HG03457 (cell line): ENCODE measurements at regions not wholly inside any gene's neighbourhood (a gene's known extent, or its start where the extent isn't known, plus 50 kb on each side); places are given as distances from the start of the nearest gene placed in this dataset.
"Not testable (repeated sequence)": the region's sequence is repeated elsewhere in the genome, so short reads cannot be mapped to it uniquely, and the experiment has no call there.

Experiments
- ATAC-seq: cut with Tn5 transposase; IDR thresholded peaks from one replicate; pipeline ENCODE4 v1.9.1; 2021; ENCODE audit warnings: moderate number of reproducible peaks; ENCODE audit not compliant: unreplicated experiment

DNA sequence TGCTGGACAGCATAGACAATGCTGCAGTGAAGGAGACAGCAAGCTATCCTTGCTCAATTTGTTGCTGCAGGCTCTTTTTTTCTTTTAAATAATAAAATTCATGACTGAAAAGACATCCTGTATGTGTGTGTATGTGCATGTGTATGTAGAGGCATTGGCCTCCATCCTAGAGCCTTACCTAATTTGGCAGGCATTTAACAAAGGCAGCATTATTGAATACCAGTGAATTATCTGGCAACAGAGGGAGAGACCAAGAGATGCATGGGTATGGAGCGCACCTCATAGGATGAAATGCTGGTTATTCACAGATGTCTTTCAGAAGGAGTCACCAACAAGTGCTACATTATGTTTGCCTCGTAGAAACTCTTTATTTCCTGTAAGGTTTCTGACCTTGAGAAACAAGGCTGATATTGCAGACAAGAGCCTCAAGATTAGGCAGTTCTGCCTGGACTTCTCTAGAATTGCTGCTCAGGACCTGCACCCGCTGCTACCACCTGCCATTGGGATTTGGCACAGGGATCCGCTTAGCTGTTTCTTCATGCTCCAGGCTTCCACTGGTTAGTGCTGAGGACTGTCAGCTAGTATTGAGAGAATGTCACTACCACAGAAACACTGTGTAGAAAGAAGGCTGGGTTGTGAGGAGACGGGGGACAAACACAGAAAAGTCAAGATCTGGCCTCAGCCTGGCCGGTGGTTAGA lies 247.7 kb upstream of the RFX3 start:
- no peak for ATAC-seq

DNA sequence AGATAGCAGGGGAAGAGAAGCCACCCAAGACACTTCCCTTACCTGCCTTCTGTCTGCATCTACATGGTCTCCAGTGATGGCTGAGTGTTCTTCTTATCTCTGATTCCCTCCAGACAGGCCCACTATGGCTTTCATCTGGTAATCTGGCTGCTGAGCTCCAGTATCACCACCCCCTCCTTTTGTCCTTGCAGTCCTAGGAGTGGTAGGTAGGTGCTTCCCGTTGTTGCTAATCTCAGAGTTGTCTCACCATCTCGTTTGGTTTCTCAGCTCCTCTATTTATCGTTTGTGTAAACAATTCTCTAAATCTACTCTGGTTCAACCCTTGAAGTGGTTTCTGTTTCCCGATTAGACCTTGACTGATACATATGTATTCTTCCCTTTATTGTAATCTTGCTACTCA lies 243.8 kb upstream of the RFX3 start:
- ATAC-seq, result no peak

DNA sequence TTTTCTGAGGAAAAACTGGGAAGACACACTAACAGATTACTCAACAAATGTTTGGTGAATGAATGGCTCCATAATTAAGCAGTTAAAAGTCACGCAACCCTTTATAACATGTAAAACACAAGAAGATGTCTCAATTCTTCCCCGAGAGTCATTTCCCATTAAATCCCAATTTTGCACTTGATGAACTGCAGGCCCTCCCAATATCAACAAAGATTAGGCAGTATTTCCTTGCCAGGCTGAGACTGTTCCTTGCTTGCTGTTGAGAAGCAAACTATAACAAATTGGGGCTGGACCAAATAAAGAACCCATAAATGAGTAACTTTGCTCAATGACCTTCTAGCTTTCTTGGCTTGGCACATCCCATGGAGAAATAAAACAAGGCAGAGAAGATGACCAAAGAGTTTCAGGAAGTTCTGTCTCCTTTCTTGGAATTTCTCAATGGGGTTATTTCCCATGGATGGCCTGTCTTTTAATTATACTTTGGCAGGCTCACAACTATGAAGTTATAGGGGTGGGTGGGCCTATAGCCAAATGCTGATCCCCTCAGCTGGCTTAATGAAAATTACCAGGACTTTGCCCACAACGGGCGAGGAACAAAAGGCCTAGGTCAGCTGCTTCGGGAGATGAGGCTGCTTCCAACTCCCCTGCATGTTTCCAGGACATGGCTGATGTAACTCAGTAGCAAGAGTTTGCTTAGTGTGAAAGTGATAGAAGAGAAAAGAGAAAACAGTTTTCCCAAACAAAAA lies 243.1 kb upstream of the RFX3 start:
- no peak for ATAC-seq

DNA sequence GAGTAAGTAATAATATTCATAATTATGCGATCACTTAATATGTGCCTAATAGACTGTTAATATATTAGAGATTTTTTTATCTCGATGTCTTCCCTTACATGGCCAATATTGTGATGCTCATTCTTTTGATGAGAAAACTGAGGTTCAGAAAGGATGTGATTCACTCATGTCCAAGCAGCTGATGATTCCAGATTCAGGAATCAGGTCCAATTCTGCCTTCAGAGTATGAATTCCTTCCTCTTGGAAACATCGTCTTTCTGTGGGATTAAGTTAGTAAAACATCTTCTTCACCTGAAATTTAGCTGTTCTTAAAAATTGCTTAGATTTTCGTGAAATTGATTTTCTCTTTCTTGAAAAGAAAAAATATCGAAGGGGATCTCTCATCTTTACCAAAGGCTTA lies 242.5 kb upstream of the RFX3 start:
- no peak for ATAC-seq

GRCh38 chr9:3762076-3762475 lies 236.3 kb upstream of the RFX3 start:
- no peak for ATAC-seq

GRCh38 chr9:3760031-3760430 lies 234.2 kb upstream of the RFX3 start:
- ATAC-seq, result no peak

- ATAC-seq, result no peak
Observed at GRCh38 chr9:3758816-3759576, 233.2 kb upstream of the RFX3 start.

DNA sequence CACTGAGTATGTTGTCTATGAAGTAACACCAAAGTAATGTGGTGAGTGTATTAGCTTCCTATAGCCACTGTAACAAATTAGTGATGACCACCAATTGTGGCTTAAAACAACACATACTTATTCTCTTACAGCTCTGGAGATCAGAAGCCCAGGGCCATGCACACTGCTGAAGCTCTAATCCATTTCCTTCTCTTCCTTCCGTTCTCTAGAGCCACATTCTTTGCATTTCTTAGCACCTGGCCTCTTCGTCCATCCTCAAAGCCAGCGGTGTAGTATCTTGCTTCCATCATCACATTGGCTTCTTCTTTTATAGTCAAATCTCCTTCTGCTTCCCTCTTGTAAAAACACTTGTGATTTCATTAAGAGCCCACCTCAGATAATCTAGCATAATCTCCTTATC lies 230.3 kb upstream of the RFX3 start:
- ATAC-seq, result no peak

- no peak for ATAC-seq
Observed at GRCh38 chr9:3751125-3751758, 225.4 kb upstream of the RFX3 start.

GRCh38 chr9:3750321-3750720 lies 224.5 kb upstream of the RFX3 start:
- ATAC-seq, result no peak

- ATAC-seq, result no peak
Observed at GRCh38 chr9:3746296-3747275, 220.8 kb upstream of the RFX3 start.

DNA sequence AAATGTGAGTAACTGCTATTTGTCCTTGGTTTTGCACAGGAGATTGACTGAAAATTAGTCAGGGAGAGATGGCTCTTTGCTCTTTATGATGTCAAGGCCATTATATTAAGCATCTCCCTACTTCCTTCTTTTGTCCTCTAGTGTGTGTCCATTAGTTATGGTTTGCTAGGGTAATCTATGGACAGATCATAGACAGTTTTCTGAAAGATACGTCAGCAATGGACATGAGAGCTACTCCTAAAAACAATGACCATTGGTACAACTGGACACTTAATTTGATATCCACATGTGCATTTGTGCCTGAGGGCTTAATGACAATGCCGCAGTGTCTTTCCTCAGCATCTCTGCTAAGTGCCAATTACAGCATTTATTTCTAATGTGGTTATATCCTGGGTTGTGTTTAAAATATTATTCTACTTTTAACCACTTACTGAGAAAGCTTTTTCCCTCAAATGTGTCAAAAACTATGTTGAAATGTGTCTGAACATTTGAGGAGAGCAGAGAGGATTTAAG lies 218.2 kb upstream of the RFX3 start:
- ATAC-seq, result no peak

- no peak for ATAC-seq
Observed at GRCh38 chr9:3742586-3742985, 216.8 kb upstream of the RFX3 start.

DNA sequence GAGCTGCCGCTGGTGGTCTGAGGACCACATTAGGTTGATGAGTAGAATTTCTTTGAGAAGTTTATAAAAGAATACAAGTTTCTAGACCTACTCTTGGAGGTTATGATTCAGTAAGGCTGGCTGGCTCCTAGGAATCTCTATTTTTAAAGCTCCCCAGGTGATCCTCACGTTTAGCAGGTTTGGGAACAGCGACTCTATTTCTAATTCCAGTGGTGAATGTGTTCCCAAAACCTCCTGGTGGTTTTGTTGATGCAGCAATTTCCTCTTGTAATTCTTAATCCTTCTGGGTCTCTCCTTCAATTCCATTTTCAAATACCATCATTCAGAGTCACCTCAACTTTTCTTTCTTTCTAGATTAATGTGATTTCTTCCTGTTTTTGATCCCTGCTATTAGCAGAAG lies 215.9 kb upstream of the RFX3 start:
- no peak for ATAC-seq

GRCh38 chr9:3740690-3741419 lies 215.1 kb upstream of the RFX3 start:
- no peak for ATAC-seq

- no peak for ATAC-seq
Observed at GRCh38 chr9:3736161-3736560, 210.4 kb upstream of the RFX3 start.

DNA sequence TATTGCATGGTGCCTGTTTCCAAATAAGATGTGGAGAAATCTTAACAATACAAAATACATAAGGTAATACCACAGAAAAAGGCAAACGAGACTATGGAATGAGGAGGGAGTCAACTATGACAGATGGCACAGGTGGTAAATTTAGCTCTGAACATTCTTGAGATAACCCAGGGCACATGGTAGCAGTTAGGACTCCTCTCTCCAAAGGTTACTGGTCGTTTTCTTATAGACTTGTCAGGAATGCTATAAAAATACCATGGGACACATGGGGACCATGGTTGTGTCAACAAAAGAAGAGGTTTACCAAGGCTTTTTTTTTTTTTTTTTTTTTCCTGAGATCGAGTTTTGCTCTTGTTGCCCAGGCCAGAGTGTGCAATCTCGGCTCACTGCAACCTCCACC lies 209.4 kb upstream of the RFX3 start:
- ATAC-seq, result no peak

GRCh38 chr9:3733527-3734262 lies 207.9 kb upstream of the RFX3 start:
- ATAC-seq, result not testable (repeated sequence)

DNA sequence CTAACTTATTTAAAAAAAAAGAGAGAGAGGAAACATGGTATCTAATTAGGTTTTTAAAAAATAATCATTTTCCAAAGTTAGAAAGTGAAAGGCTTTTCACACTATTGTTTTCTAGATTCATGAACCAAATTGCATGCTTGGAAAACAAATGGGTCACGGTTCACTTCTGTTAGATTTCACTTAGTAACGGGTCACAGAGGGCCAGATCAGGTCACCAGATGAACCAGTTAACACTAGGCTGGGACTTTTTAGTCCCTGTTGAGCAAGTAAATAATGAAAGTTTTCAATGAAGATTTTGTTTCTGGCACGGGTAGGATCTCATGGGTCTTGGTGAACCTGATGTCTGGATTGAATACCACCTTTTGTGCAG lies 207.2 kb upstream of the RFX3 start:
- ATAC-seq, result no peak
